HG02973 (cell line): ENCODE measurements at regions not wholly inside any gene's neighbourhood (a gene's known extent, or its start where the extent isn't known, plus 50 kb on each side); places are given as distances from the start of the nearest gene placed in this dataset.

Source experiments
- ATAC-seq: cut with Tn5 transposase; IDR thresholded peaks from one replicate; pipeline ENCODE4 v1.9.1; 2021; ENCODE audit warnings: moderate library complexity; ENCODE audit not compliant: unreplicated experiment

DNA sequence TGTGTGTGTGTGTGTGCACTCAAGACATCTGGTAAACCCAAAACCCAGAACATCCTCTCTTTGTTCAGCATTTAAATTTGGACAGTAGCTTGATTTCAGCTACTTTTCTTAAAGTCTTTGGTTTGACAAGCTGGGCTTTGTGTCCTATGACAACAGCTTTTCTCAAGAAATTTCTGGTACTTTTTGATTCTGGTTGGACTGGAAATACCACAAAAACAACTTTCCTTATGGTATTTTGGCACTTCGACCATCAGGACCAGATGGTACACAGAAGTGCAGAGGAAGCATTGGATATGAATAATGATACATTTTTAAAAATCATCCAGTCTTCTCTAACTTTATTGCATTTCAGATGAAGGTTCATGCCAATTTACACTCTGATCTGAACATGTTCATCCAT, 286.6 kb upstream of the FLRT2 start:
- no peak for ATAC-seq

DNA sequence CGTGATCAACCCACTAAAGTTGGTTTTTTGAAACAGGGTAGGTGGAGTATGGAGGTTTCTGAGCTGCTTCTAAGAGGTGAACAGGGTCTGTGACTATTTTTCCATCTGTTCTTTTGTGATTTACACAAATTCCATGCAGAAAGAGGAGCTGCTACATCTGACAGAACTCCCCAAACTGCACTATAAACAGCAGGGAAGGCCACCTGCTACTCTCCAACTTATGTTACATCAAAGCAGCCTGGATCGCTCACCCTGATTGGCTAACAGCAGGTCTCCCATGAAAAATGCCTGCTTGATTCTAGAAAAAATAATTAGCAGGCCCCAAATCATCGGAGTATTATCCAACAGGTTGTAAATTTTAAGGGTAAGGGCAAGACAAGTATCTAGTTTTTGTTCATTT, 282.9 kb upstream of the FLRT2 start:
- ATAC-seq: no peak

DNA sequence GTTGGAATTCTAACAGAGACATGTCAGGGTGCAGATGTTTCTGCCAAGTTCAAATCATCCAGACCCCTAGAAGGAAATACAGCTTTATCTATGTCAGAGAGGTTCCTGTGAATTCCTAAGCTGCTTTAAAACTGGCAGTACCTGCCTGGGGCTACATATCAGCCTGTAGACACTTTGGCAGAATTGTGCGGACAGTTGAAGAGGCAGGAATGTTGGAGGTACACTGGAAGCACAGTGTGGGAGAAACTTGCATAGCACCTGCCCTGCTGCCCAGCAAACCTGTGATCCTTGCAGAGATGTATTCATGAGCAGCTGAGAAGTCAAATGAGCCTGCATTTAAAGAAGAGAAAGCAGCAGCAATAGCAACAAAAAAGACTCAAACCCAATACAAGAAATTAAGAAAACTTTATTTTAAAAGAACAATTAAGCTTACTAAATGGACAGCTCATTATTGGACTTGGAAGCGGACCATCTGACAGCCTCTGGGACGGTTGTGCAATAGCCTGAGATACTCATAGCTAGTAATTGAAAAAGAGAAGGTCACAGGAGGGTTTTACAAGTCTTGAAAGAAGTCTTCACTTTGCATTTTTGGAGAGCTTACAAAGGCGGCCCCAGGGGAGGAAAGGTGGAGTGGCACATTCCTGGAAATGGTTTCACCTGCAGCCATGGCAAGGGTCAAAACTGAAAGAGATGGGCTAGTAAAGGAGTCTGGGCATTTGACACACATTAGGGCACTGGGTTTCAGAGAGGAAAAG, 280.9 kb upstream of the FLRT2 start:
- no peak for ATAC-seq

DNA sequence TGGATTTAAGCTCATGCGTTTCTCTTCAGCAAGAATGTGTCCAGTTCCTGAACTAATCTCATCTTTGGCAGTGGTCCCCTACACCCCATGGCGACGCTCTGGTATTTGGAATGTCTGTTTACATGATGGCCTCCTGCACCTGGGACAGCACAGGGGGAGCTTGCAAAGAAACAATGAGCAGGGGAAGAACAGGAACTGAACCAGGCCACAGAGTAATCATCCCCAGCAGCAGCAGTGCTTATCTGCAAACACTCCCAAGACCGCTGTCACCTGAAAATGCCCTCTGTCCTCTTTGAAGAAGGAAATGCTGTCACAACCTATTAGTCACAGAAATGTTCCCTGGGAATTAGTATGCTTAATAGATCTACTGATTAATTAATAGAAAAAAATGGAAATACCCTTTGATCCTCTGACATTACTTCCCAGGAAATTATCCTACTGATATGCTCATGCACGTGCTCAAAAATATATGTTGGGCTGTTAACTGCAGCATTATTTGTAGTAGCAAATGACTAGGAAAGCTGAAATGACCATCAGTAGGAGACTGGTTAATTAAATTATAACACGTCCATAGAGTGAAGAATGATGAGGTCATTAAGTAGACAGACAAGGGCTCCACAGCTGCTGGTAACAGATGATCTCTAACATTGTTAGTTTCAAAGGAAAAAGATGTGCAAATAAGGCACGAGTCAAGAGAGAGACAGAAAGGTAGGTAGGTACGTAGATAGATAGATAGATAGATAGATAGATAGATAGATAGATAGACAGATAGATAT, 279.3 kb upstream of the FLRT2 start:
- ATAC-seq: no peak

DNA sequence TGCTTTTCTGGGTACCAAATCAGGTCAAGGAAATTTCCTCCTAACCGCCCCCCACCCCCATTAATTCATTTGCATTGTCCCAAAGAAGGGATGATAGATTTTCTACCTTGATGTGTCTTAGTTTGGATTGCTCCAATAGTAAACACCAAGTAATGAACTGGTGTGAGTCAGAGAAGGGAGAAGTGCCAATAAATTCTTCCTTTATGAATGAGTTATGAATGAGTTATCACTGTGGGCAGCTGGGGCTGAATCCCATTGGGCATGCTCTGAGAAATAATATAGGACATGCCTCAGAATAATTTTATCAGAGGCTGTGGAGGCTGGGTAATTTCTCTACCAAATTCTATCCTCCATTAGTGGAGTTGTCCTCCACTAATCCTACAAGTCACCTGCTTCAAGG, 277.9 kb upstream of the FLRT2 start:
- ATAC-seq: no peak

DNA sequence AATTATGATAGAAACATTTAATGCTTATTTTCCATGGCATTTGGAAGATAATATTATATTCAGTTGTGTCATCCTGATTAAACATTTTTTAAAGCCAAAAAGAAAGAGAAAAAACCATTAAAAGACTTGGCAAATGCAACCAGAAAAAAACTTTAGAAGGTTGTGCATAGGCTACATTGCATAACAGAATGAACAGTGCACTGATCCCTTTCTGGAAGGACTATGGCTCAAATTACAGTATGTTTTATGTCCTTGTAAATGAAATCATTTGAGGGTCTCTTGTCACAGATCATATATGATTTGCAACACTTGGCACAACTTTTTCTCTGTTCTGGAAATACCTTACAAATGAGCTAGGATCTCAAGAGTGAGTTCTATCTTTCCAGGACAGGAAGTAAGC, 275.2 kb upstream of the FLRT2 start:
- no peak for ATAC-seq

GRCh38 chr14:85257287-85257686, 272.7 kb upstream of the FLRT2 start:
- no peak for ATAC-seq

GRCh38 chr14:85263916-85264675, 265.8 kb upstream of the FLRT2 start:
- no peak for ATAC-seq

- no peak for ATAC-seq
Observed at GRCh38 chr14:85273099-85273677, 256.8 kb upstream of the FLRT2 start.

- ATAC-seq: no peak
Observed at GRCh38 chr14:85273952-85274351, 256.0 kb upstream of the FLRT2 start.

- ATAC-seq: no peak
Observed at GRCh38 chr14:85276161-85276978, 253.6 kb upstream of the FLRT2 start.

GRCh38 chr14:85276979-85277228, 253.0 kb upstream of the FLRT2 start:
- ATAC-seq: no peak

- no peak for ATAC-seq
Observed at GRCh38 chr14:85279407-85279806, 250.5 kb upstream of the FLRT2 start.

DNA sequence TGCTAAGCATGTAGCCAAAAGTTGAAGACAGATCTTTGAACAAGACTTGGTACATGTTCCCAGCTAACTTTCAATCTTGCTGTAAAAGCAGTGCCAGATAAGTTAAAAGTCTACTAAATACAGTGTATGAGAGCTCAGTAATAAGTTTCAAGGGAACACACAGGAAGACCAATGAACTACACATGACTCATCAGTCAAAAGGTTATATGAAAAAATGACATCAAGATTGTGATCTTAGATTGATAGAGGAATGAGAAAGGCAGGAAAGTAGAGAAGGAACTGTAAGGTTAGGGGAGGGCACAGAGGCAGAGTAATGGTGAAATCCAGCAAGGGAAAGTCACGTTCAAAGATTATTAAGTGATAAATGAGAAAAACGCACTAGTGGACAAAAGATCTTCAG, 249.9 kb upstream of the FLRT2 start:
- no peak for ATAC-seq

- no peak for ATAC-seq
Observed at GRCh38 chr14:85281921-85282320, 248.0 kb upstream of the FLRT2 start.

DNA sequence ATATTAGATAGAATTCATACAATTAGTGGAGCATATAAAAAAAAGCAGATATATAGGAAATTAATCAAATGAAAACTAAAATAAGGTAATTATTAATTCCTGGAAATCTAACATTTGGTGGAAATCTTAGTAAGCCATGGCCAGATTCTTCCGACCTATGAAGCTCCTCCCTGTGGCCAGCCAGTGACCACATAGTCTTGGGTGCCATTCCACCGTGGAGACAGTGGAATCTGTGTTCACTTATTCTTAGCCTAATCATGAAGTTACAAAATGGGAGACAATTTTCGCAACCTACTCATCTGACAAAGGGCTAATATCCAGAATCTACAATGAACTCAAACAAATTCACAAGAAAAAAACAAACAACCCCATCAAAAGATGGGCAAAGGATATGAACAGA, 241.9 kb upstream of the FLRT2 start:
- no peak for ATAC-seq

DNA sequence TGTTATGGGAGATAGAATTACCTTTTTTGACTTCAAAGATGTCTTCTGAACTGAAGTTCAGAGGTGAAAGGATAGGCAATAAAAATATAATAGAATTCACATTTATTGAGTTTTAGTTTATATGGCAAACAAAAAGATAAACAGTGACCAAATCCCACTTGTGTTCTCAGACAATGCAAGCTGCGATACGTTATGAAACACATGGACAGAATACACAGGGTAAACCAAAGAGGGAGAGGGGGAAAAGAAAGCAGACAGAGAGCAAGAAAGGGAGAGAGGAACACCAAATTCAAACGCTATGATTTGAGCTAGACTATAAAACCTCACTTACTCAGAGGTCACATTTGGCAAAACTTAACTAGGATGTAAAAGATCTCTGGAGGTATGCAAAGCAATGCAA, 238.2 kb upstream of the FLRT2 start:
- ATAC-seq: no peak

GRCh38 chr14:85293612-85294234, 236.2 kb upstream of the FLRT2 start:
- ATAC-seq: no peak

- no peak for ATAC-seq
Observed at GRCh38 chr14:85295318-85295717, 234.6 kb upstream of the FLRT2 start.

GRCh38 chr14:85296456-85297210, 233.3 kb upstream of the FLRT2 start:
- ATAC-seq: no peak
